WTC11 (cell line): ENCODE measurements at regions not wholly inside any gene's neighbourhood (a gene's known extent, or its start where the extent isn't known, plus 50 kb on each side); places are given as distances from the start of the nearest gene placed in this dataset.

ENCODE experiments used
- ATAC-seq: fragments of 200-7000 bp; cut with Tn5 transposase; 2 replicates; pipeline ENCODE4 v1.10.0; 2021; ENCODE audit warnings: mild to moderate bottlenecking, moderate library complexity
- CTCF ChIA-PET: fragments of 300-600 bp; sonication (Branson Sonifier 250); formaldehyde crosslinking; loops from one replicate; lab custom pipeline; 2021; ENCODE audit warnings: antibody characterized with exemption; lab: Charles Lee
- POLR2A ChIA-PET: fragments of 350-600 bp; sonication (Branson Sonifier 250); formaldehyde crosslinking; loops from one replicate; lab custom pipeline; 2021; ENCODE audit warnings: antibody characterized with exemption; lab: Charles Lee
- DNase-seq: peaks from one replicate; pipeline ENCODE4 v3.0.0; 2021; ENCODE audit warnings: low spot score
- H3K27ac Mint-ChIP-seq: 2 replicates; pipeline ENCODE4 v1.8.0; 2021; ENCODE audit warnings: mixed read lengths
- H3K27me3 Mint-ChIP-seq: 2 replicates; pipeline ENCODE4 v1.8.0; 2021; ENCODE audit warnings: low read depth, mild to moderate bottlenecking, moderate library complexity, mixed read lengths
- H3K36me3 Mint-ChIP-seq: 2 replicates; pipeline ENCODE4 v1.8.0; 2021; ENCODE audit warnings: mixed read lengths
- H3K4me1 Mint-ChIP-seq: 2 replicates; pipeline ENCODE4 v1.8.0; 2022; ENCODE audit warnings: mixed read lengths
- H3K4me3 Mint-ChIP-seq: 2 replicates; pipeline ENCODE4 v1.8.0; 2021; ENCODE audit warnings: mild to moderate bottlenecking, moderate library complexity, mixed read lengths
- H3K9me3 Mint-ChIP-seq: 2 replicates; pipeline ENCODE4 v1.8.0; 2021; ENCODE audit warnings: mixed read lengths
- AFF4 ChIP-seq: sonication (generic); formaldehyde crosslinking; IDR thresholded peaks from 2 replicates; pipeline ENCODE4 v1.8.1; 2023; ENCODE audit warnings: mild to moderate bottlenecking, missing genetic modification reagents, borderline replicate concordance
- AR ChIP-seq: fragments of 250-450 bp; sonication (Bioruptor Pico); IDR thresholded peaks from 2 replicates; pipeline ENCODE4 v1.9.0; 2021; ENCODE audit warnings: mild to moderate bottlenecking
- ATF1 ChIP-seq: sonication (generic); formaldehyde crosslinking; IDR thresholded peaks from 2 replicates; pipeline ENCODE4 v1.8.1; 2023; ENCODE audit warnings: mild to moderate bottlenecking, moderate library complexity, missing genetic modification reagents
- E2F1 ChIP-seq: sonication (generic); formaldehyde crosslinking; IDR thresholded peaks from 2 replicates; pipeline ENCODE4 v1.8.0; 2022; ENCODE audit warnings: mild to moderate bottlenecking, missing genetic modification reagents
- MAX ChIP-seq: sonication (generic); formaldehyde crosslinking; IDR thresholded peaks from 2 replicates; pipeline ENCODE4 v1.8.0; 2022; ENCODE audit warnings: mild to moderate bottlenecking, missing genetic modification reagents
- NFE2L1 ChIP-seq: sonication (generic); formaldehyde crosslinking; IDR thresholded peaks from 2 replicates; pipeline ENCODE4 v1.8.1; 2023; ENCODE audit warnings: missing genetic modification reagents
- NR3C1 ChIP-seq: sonication (generic); formaldehyde crosslinking; conservative IDR thresholded peaks from 2 replicates; pipeline ENCODE4 v1.8.1; 2023; ENCODE audit warnings: low read depth, mild to moderate bottlenecking, missing genetic modification reagents
- RORB ChIP-seq: fragments of 250-450 bp; sonication (Bioruptor Pico); IDR thresholded peaks from 2 replicates; pipeline ENCODE4 v1.9.0; 2021; ENCODE audit warnings: mild to moderate bottlenecking
- TEAD4 ChIP-seq: sonication (generic); formaldehyde crosslinking; IDR thresholded peaks from 2 replicates; pipeline ENCODE4 v1.8.0; 2022; ENCODE audit warnings: mild to moderate bottlenecking, missing genetic modification reagents
- ZBTB43 ChIP-seq: sonication (generic); formaldehyde crosslinking; IDR thresholded peaks from 2 replicates; pipeline ENCODE4 v1.8.1; 2023; ENCODE audit warnings: mild to moderate bottlenecking, missing genetic modification reagents
- ZNF416 ChIP-seq: fragments of 250-450 bp; sonication (Bioruptor Pico); IDR thresholded peaks from 2 replicates; pipeline ENCODE4 v1.9.0; 2021; ENCODE audit warnings: mild to moderate bottlenecking, inconsistent platforms
- ZNF423 ChIP-seq: fragments of 250-450 bp; sonication (Bioruptor Pico); IDR thresholded peaks from 2 replicates; pipeline ENCODE4 v2.1.2; 2022; ENCODE audit warnings: mild to moderate bottlenecking, moderate library complexity
- TF ChIP-seq, protein P1 (sequence below): sonication (generic); formaldehyde crosslinking; IDR thresholded peaks from 2 replicates; pipeline ENCODE4 v1.8.1; 2023; ENCODE audit warnings: mild to moderate bottlenecking, missing genetic modification reagents, moderate library complexity
- TF ChIP-seq, protein P2 (sequence below): sonication (generic); formaldehyde crosslinking; IDR thresholded peaks from 2 replicates; pipeline ENCODE4 v1.8.0; 2022; ENCODE audit warnings: mild to moderate bottlenecking, missing genetic modification reagents
- TF ChIP-seq, protein P3 (sequence below): sonication (generic); formaldehyde crosslinking; IDR thresholded peaks from 2 replicates; pipeline ENCODE4 v1.8.1; 2022; ENCODE audit warnings: low read depth, missing genetic modification reagents, borderline replicate concordance
- TF ChIP-seq, protein P4 (sequence below): sonication (generic); formaldehyde crosslinking; IDR thresholded peaks from 2 replicates; pipeline ENCODE4 v1.8.0; 2023; ENCODE audit warnings: missing genetic modification reagents, mild to moderate bottlenecking, borderline replicate concordance

GRCh38 chr20:57059055-57059596 lies 207.3 kb downstream of the BMP7 start:
- H3K27me3 Mint-ChIP-seq: no peaks in the 10 kb centered on the region; the same call in 1 of the 2 replicates
- TF ChIP-seq ZNF423 (CRISPR knock-in tag) (no peak), ATF1 (no peak), TEAD4 (CRISPR knock-in tag) (no peak), E2F1 (no peak), ZNF416 (CRISPR knock-in tag) (no peak), NFE2L1 (no peak), ZBTB43 (CRISPR knock-in tag) (no peak), RORB (CRISPR knock-in tag) (no peak), AR (CRISPR knock-in tag) (no peak), MAX (CRISPR knock-in tag) (no peak), AFF4 (CRISPR knock-in tag) (no peak), NR3C1 (CRISPR knock-in tag) (no peak)
- TF ChIP-seq, protein P1, sequence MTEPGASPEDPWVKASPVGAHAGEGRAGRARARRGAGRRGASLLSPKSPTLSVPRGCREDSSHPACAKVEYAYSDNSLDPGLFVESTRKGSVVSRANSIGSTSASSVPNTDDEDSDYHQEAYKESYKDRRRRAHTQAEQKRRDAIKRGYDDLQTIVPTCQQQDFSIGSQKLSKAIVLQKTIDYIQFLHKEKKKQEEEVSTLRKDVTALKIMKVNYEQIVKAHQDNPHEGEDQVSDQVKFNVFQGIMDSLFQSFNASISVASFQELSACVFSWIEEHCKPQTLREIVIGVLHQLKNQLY (CRISPR knock-in tag): no peak
- TF ChIP-seq, protein P2, sequence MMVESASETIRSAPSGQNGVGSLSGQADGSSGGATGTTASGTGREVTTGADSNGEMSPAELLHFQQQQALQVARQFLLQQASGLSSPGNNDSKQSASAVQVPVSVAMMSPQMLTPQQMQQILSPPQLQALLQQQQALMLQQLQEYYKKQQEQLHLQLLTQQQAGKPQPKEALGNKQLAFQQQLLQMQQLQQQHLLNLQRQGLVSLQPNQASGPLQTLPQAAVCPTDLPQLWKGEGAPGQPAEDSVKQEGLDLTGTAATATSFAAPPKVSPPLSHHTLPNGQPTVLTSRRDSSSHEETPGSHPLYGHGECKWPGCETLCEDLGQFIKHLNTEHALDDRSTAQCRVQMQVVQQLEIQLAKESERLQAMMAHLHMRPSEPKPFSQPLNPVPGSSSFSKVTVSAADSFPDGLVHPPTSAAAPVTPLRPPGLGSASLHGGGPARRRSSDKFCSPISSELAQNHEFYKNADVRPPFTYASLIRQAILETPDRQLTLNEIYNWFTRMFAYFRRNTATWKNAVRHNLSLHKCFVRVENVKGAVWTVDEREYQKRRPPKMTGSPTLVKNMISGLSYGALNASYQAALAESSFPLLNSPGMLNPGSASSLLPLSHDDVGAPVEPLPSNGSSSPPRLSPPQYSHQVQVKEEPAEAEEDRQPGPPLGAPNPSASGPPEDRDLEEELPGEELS (CRISPR knock-in tag): no peak
- TF ChIP-seq, protein P3, sequence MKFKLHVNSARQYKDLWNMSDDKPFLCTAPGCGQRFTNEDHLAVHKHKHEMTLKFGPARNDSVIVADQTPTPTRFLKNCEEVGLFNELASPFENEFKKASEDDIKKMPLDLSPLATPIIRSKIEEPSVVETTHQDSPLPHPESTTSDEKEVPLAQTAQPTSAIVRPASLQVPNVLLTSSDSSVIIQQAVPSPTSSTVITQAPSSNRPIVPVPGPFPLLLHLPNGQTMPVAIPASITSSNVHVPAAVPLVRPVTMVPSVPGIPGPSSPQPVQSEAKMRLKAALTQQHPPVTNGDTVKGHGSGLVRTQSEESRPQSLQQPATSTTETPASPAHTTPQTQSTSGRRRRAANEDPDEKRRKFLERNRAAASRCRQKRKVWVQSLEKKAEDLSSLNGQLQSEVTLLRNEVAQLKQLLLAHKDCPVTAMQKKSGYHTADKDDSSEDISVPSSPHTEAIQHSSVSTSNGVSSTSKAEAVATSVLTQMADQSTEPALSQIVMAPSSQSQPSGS (CRISPR knock-in tag): no peak
- TF ChIP-seq, protein P4, sequence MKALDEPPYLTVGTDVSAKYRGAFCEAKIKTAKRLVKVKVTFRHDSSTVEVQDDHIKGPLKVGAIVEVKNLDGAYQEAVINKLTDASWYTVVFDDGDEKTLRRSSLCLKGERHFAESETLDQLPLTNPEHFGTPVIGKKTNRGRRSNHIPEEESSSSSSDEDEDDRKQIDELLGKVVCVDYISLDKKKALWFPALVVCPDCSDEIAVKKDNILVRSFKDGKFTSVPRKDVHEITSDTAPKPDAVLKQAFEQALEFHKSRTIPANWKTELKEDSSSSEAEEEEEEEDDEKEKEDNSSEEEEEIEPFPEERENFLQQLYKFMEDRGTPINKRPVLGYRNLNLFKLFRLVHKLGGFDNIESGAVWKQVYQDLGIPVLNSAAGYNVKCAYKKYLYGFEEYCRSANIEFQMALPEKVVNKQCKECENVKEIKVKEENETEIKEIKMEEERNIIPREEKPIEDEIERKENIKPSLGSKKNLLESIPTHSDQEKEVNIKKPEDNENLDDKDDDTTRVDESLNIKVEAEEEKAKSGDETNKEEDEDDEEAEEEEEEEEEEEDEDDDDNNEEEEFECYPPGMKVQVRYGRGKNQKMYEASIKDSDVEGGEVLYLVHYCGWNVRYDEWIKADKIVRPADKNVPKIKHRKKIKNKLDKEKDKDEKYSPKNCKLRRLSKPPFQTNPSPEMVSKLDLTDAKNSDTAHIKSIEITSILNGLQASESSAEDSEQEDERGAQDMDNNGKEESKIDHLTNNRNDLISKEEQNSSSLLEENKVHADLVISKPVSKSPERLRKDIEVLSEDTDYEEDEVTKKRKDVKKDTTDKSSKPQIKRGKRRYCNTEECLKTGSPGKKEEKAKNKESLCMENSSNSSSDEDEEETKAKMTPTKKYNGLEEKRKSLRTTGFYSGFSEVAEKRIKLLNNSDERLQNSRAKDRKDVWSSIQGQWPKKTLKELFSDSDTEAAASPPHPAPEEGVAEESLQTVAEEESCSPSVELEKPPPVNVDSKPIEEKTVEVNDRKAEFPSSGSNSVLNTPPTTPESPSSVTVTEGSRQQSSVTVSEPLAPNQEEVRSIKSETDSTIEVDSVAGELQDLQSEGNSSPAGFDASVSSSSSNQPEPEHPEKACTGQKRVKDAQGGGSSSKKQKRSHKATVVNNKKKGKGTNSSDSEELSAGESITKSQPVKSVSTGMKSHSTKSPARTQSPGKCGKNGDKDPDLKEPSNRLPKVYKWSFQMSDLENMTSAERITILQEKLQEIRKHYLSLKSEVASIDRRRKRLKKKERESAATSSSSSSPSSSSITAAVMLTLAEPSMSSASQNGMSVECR (CRISPR knock-in tag): no peak
- H3K27ac Mint-ChIP-seq: no peak overlapping the region
- no peaks in the 10 kb centered on the region for H3K9me3 Mint-ChIP-seq
- ChIA-PET POLR2A (no interaction called here), CTCF (interaction anchor here (1.3 to 3.2 kb wide), 3 partner anchors 37 to 273 kb away, joined by 3 to 12 read pairs (median 6); no protein-coding TSS in a partner anchor)
- H3K4me3 Mint-ChIP-seq: no peak overlapping the region
- ATAC-seq: no peak
- DNase-seq: no peak
- H3K4me1 Mint-ChIP-seq: no peaks in the 10 kb centered on the region
- no peaks in the 10 kb centered on the region for H3K36me3 Mint-ChIP-seq
